WTC11 (cell line): ENCODE measurements at regions not wholly inside any gene's neighbourhood (a gene's known extent, or its start where the extent isn't known, plus 50 kb on each side); places are given as distances from the start of the nearest gene placed in this dataset.

Experiments
- ATAC-seq: fragments of 200-7000 bp; cut with Tn5 transposase; 2 replicates; pipeline ENCODE4 v1.10.0; 2021; ENCODE audit warnings: mild to moderate bottlenecking, moderate library complexity
- CTCF ChIA-PET: fragments of 300-600 bp; sonication (Branson Sonifier 250); formaldehyde crosslinking; loops from one replicate; lab custom pipeline; 2021; ENCODE audit warnings: antibody characterized with exemption; lab: Charles Lee
- POLR2A ChIA-PET: fragments of 350-600 bp; sonication (Branson Sonifier 250); formaldehyde crosslinking; loops from one replicate; lab custom pipeline; 2021; ENCODE audit warnings: antibody characterized with exemption; lab: Charles Lee
- DNase-seq: peaks from one replicate; pipeline ENCODE4 v3.0.0; 2021; ENCODE audit warnings: low spot score
- H3K27ac Mint-ChIP-seq: 2 replicates; pipeline ENCODE4 v1.8.0; 2021; ENCODE audit warnings: mixed read lengths
- H3K27me3 Mint-ChIP-seq: 2 replicates; pipeline ENCODE4 v1.8.0; 2021; ENCODE audit warnings: low read depth, mild to moderate bottlenecking, moderate library complexity, mixed read lengths
- H3K36me3 Mint-ChIP-seq: 2 replicates; pipeline ENCODE4 v1.8.0; 2021; ENCODE audit warnings: mixed read lengths
- H3K4me1 Mint-ChIP-seq: 2 replicates; pipeline ENCODE4 v1.8.0; 2022; ENCODE audit warnings: mixed read lengths
- H3K4me3 Mint-ChIP-seq: 2 replicates; pipeline ENCODE4 v1.8.0; 2021; ENCODE audit warnings: mild to moderate bottlenecking, moderate library complexity, mixed read lengths
- H3K9me3 Mint-ChIP-seq: 2 replicates; pipeline ENCODE4 v1.8.0; 2021; ENCODE audit warnings: mixed read lengths
- ARID4B ChIP-seq: sonication (generic); formaldehyde crosslinking; IDR thresholded peaks from 2 replicates; pipeline ENCODE4 v1.8.0; 2023; ENCODE audit warnings: missing genetic modification reagents, mild to moderate bottlenecking, borderline replicate concordance
- ATF3 ChIP-seq: sonication (generic); formaldehyde crosslinking; conservative IDR thresholded peaks from 2 replicates; pipeline ENCODE4 v1.8.1; 2022; ENCODE audit warnings: mild to moderate bottlenecking, missing genetic modification reagents
- CBFB ChIP-seq: sonication (generic); formaldehyde crosslinking; IDR thresholded peaks from 2 replicates; pipeline ENCODE4 v1.8.1; 2022; ENCODE audit warnings: mild to moderate bottlenecking, low read depth, missing genetic modification reagents
- CDX4 ChIP-seq: fragments of 250-450 bp; sonication (Bioruptor Pico); IDR thresholded peaks from 2 replicates; pipeline ENCODE4 v1.9.0; 2021; ENCODE audit warnings: moderate library complexity, mild to moderate bottlenecking, inconsistent platforms, borderline replicate concordance
- E2F1 ChIP-seq: sonication (generic); formaldehyde crosslinking; IDR thresholded peaks from 2 replicates; pipeline ENCODE4 v1.8.0; 2022; ENCODE audit warnings: mild to moderate bottlenecking, missing genetic modification reagents
- E2F4 ChIP-seq: sonication (generic); formaldehyde crosslinking; IDR thresholded peaks from 2 replicates; pipeline ENCODE4 v1.8.1; 2022; ENCODE audit warnings: low read depth, mild to moderate bottlenecking, moderate library complexity, missing genetic modification reagents, borderline replicate concordance
- E2F5 ChIP-seq: sonication (generic); formaldehyde crosslinking; IDR thresholded peaks from 2 replicates; pipeline ENCODE4 v1.8.1; 2022; ENCODE audit warnings: mild to moderate bottlenecking, moderate library complexity, missing genetic modification reagents
- ELF4 ChIP-seq: sonication (generic); formaldehyde crosslinking; IDR thresholded peaks from 2 replicates; pipeline ENCODE4 v1.8.1; 2022; ENCODE audit warnings: low read depth, mild to moderate bottlenecking, moderate library complexity, missing genetic modification reagents
- FOXP1 ChIP-seq: sonication (generic); formaldehyde crosslinking; IDR thresholded peaks from 2 replicates; pipeline ENCODE4 v1.8.0; 2022; ENCODE audit warnings: missing genetic modification reagents, mild to moderate bottlenecking, moderate library complexity, borderline replicate concordance
- GTF2I ChIP-seq: fragments of 250-450 bp; sonication (Bioruptor Pico); conservative IDR thresholded peaks from 2 replicates; pipeline ENCODE4 v1.4.0; 2021; ENCODE audit warnings: mild to moderate bottlenecking
- HMGXB4 ChIP-seq: sonication (generic); formaldehyde crosslinking; IDR thresholded peaks from 2 replicates; pipeline ENCODE4 v1.8.1; 2023; ENCODE audit warnings: mild to moderate bottlenecking, moderate library complexity, missing genetic modification reagents
- JAZF1 ChIP-seq: fragments of 250-450 bp; sonication (Bioruptor Pico); IDR thresholded peaks from 2 replicates; pipeline ENCODE4 v1.9.0; 2021; ENCODE audit warnings: moderate library complexity, mild to moderate bottlenecking, inconsistent platforms
- NR2C2 ChIP-seq: sonication (generic); formaldehyde crosslinking; IDR thresholded peaks from 2 replicates; pipeline ENCODE4 v1.8.0; 2022; ENCODE audit warnings: mild to moderate bottlenecking, missing genetic modification reagents
- ZNF138 ChIP-seq: sonication (generic); formaldehyde crosslinking; conservative IDR thresholded peaks from 2 replicates; pipeline ENCODE4 v1.8.1; 2022; ENCODE audit warnings: mild to moderate bottlenecking, moderate library complexity, missing genetic modification reagents
- ZNF232 ChIP-seq: sonication (generic); formaldehyde crosslinking; IDR thresholded peaks from 2 replicates; pipeline ENCODE4 v1.8.0; 2022; ENCODE audit warnings: mild to moderate bottlenecking, missing genetic modification reagents
- ZNF281 ChIP-seq: sonication (generic); formaldehyde crosslinking; IDR thresholded peaks from 2 replicates; pipeline ENCODE4 v1.8.0; 2023; ENCODE audit warnings: mild to moderate bottlenecking, missing genetic modification reagents
- ZNF317 ChIP-seq: sonication (generic); formaldehyde crosslinking; IDR thresholded peaks from 2 replicates; pipeline ENCODE4 v1.8.1; 2023; ENCODE audit warnings: low read depth, mild to moderate bottlenecking, moderate library complexity, missing genetic modification reagents, borderline replicate concordance
- ZNF416 ChIP-seq: fragments of 250-450 bp; sonication (Bioruptor Pico); IDR thresholded peaks from 2 replicates; pipeline ENCODE4 v1.9.0; 2021; ENCODE audit warnings: mild to moderate bottlenecking, inconsistent platforms
- ZNF423 ChIP-seq: fragments of 250-450 bp; sonication (Bioruptor Pico); IDR thresholded peaks from 2 replicates; pipeline ENCODE4 v2.1.2; 2022; ENCODE audit warnings: mild to moderate bottlenecking, moderate library complexity
- ZNF512 ChIP-seq: sonication (generic); formaldehyde crosslinking; IDR thresholded peaks from 2 replicates; pipeline ENCODE4 v1.8.1; 2022; ENCODE audit warnings: missing genetic modification reagents, borderline replicate concordance

- ChIA-PET CTCF (interaction anchor here (0.6 to 2.8 kb wide), 7 partner anchors 8 to 604 kb away, joined by 3 to 14 read pairs (median 3); no protein-coding TSS in a partner anchor), POLR2A (no interaction called here)
- H3K27me3 Mint-ChIP-seq, result no peaks in the 10 kb centered on the region
- H3K27ac Mint-ChIP-seq, result no peak overlapping the region
- H3K4me3 Mint-ChIP-seq, result no peak overlapping the region
- TF ChIP-seq ZNF232 (CRISPR knock-in tag) (no peak), FOXP1 (CRISPR knock-in tag) (no peak), CDX4 (CRISPR knock-in tag) (no peak), ZNF416 (CRISPR knock-in tag) (no peak), ZNF317 (no peak), E2F4 (no peak), E2F5 (CRISPR knock-in tag) (no peak), NR2C2 (CRISPR knock-in tag) (no peak), ZNF423 (no peak), CBFB (no peak), E2F1 (CRISPR knock-in tag) (no peak), ZNF138 (CRISPR knock-in tag) (no peak), ATF3 (CRISPR knock-in tag) (no peak), ZNF512 (CRISPR knock-in tag) (no peak), ARID4B (CRISPR knock-in tag) (no peak), ELF4 (CRISPR knock-in tag) (no peak), HMGXB4 (CRISPR knock-in tag) (no peak), ZNF281 (CRISPR knock-in tag) (no peak), JAZF1 (CRISPR knock-in tag) (no peak), GTF2I (CRISPR knock-in tag) (no peak)
- no peaks in the 10 kb centered on the region; the same call in 1 of the 2 replicates for H3K9me3 Mint-ChIP-seq
- H3K4me1 Mint-ChIP-seq, result no peaks in the 10 kb centered on the region
- no peaks in the 10 kb centered on the region for H3K36me3 Mint-ChIP-seq
- DNase-seq, result no peak
- ATAC-seq, result peak; percentile 85
These were observed 136.6 kb upstream of the ZNF32 start for GRCh38 chr10:43785252-43785651.
